HG02759 (cell line): ENCODE measurements at regions not wholly inside any gene's neighbourhood (a gene's known extent, or its start where the extent isn't known, plus 50 kb on each side); places are given as distances from the start of the nearest gene placed in this dataset.

Experiments
- ATAC-seq: cut with Tn5 transposase; IDR thresholded peaks from one replicate; pipeline ENCODE4 v1.9.1; 2021; ENCODE audit warnings: mild to moderate bottlenecking, moderate library complexity; ENCODE audit not compliant: unreplicated experiment

- no peak for ATAC-seq
Observed at GRCh38 chr10:33524041-33524440, 189.6 kb upstream of the NRP1 start.

GRCh38 chr10:33523236-33523792 is 188.8 kb upstream of the NRP1 start:
- no peak for ATAC-seq

- no peak for ATAC-seq
Observed at GRCh38 chr10:33521904-33522303, 187.4 kb upstream of the NRP1 start.

GRCh38 chr10:33521062-33521461 is 186.6 kb upstream of the NRP1 start:
- ATAC-seq: no peak

- ATAC-seq: no peak
Observed at GRCh38 chr10:33520223-33520622, 185.8 kb upstream of the NRP1 start.

- ATAC-seq: no peak
Observed at GRCh38 chr10:33519130-33519860, 184.8 kb upstream of the NRP1 start.

GRCh38 chr10:33510206-33510605 is 175.7 kb upstream of the NRP1 start:
- no peak for ATAC-seq

GRCh38 chr10:33509231-33509831 is 174.9 kb upstream of the NRP1 start:
- peak; percentile 80 for ATAC-seq

GRCh38 chr10:33507662-33508425 is 173.4 kb upstream of the NRP1 start:
- ATAC-seq: no peak

- peak; percentile 80 for ATAC-seq
Observed at GRCh38 chr10:33506838-33507661, 172.6 kb upstream of the NRP1 start.

- ATAC-seq: no peak
Observed at GRCh38 chr10:33506391-33506790, 171.9 kb upstream of the NRP1 start.

- no peak for ATAC-seq
Observed at GRCh38 chr10:33501161-33501560, 166.7 kb upstream of the NRP1 start.

GRCh38 chr10:33498391-33498891 is 164.0 kb upstream of the NRP1 start:
- ATAC-seq: no peak

- no peak for ATAC-seq
Observed at GRCh38 chr10:33497338-33497737, 162.9 kb upstream of the NRP1 start.

GRCh38 chr10:33496096-33496495 is 161.6 kb upstream of the NRP1 start:
- no peak for ATAC-seq

- no peak for ATAC-seq
Observed at GRCh38 chr10:33494694-33495265, 160.3 kb upstream of the NRP1 start.

- no peak for ATAC-seq
Observed at GRCh38 chr10:33493978-33494377, 159.5 kb upstream of the NRP1 start.

GRCh38 chr10:33493497-33493896 is 159.0 kb upstream of the NRP1 start:
- no peak for ATAC-seq

GRCh38 chr10:33492701-33493345 is 158.4 kb upstream of the NRP1 start:
- no peak for ATAC-seq
